ENCODE measurements at regions not wholly inside any gene's neighbourhood (a gene's known extent, or its start where the extent isn't known, plus 50 kb on each side); places are given as distances from the start of the nearest gene placed in this dataset.

GRCh38 chr2:236977063-236977851, 108.4 kb upstream of the COPS8 start:
- no peak for DNase-seq (ENCODE audit: low read depth)
- H3K4me3 ChIP-seq (replicated peaks; ENCODE audit: low read depth, low read length), result no peak overlapping the region
- TF ChIP-seq, protein P1, sequence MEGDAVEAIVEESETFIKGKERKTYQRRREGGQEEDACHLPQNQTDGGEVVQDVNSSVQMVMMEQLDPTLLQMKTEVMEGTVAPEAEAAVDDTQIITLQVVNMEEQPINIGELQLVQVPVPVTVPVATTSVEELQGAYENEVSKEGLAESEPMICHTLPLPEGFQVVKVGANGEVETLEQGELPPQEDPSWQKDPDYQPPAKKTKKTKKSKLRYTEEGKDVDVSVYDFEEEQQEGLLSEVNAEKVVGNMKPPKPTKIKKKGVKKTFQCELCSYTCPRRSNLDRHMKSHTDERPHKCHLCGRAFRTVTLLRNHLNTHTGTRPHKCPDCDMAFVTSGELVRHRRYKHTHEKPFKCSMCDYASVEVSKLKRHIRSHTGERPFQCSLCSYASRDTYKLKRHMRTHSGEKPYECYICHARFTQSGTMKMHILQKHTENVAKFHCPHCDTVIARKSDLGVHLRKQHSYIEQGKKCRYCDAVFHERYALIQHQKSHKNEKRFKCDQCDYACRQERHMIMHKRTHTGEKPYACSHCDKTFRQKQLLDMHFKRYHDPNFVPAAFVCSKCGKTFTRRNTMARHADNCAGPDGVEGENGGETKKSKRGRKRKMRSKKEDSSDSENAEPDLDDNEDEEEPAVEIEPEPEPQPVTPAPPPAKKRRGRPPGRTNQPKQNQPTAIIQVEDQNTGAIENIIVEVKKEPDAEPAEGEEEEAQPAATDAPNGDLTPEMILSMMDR (IDR thresholded peaks at IDR 0.05; ENCODE audit: low read length, missing control alignments), result no peak

GRCh38 chr2:236977852-236978398, 107.8 kb upstream of the COPS8 start:
- TF ChIP-seq, protein P1 (IDR thresholded peaks at IDR 0.05; ENCODE audit: low read length, missing control alignments), result no peak
- H3K4me3 ChIP-seq (replicated peaks; ENCODE audit: low read depth, low read length), result no peak overlapping the region
- no peak for DNase-seq (ENCODE audit: low read depth)

DNA sequence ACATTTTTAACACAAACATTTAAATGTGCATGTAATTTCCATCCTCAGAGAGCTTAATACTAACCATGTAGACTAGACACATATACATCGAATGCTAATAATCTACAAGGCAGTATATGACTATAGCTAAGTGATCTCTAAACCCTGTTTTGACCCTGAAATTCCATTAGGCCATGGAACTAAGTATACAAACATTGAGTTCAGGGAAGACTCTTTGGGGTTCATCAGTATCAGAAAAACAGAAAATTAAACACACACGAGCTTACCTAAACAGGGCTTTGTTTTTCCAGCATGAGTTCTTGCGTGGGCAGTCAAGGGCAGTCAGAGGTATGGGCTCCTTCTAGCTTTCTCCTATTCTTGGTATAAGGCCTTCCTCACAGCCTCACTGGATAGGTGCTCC, 106.0 kb upstream of the COPS8 start:
- DNase-seq (ENCODE audit: low read depth), result no peak
- H3K4me3 ChIP-seq (replicated peaks; ENCODE audit: low read depth, low read length), result no peak overlapping the region
- TF ChIP-seq, protein P1 (IDR thresholded peaks at IDR 0.05; ENCODE audit: low read length, missing control alignments), result no peak

GRCh38 chr2:236980961-236981360, 104.7 kb upstream of the COPS8 start:
- TF ChIP-seq, protein P1 (IDR thresholded peaks at IDR 0.05; ENCODE audit: low read length, missing control alignments), result no peak
- no peak for DNase-seq (ENCODE audit: low read depth)
- H3K4me3 ChIP-seq (replicated peaks; ENCODE audit: low read depth, low read length), result no peak overlapping the region

DNA sequence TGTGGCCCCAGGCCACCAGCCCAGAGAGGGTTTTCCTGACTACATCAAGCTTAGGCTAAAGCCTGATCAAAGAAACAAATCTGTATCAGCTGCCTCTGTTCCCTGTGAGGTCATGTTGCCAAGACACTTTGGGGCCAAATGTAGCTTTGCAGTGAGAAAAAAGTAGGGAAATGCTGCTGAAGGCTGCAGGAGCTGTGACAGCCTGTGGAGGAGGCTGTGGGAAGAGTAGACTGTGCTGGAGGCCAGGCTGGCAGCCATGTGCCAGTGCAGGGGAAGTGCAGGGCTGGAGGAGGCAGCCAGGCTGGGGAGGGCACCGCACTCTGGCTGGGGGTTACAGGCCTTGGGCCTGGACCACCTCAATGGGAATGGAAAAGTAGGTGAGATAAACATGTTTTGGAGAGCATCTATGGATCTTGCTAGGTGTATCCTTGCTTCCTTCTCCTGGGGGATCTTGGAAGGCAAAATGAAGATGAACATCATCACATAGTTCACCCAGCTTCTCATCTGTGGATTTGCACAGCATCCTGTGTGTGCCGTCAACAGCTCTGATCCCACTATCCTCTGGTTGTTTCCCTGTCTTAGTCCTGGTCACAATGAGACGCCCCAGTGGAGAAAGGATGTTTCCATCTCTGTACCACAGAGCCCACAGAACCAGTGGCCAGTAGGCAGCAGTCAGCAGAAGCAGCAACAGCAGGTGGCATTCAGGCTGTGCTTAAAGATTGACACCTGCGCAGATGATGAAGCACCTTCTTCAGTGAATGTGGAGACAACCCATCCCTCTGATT, 103.8 kb upstream of the COPS8 start:
- H3K4me3 ChIP-seq (replicated peaks; ENCODE audit: low read depth, low read length), result no peak overlapping the region
- TF ChIP-seq, protein P1 (IDR thresholded peaks at IDR 0.05; ENCODE audit: low read length, missing control alignments), result no peak
- no peak for DNase-seq (ENCODE audit: low read depth)

- no peak for DNase-seq (ENCODE audit: low read depth)
- no peak overlapping the region for H3K4me3 ChIP-seq (replicated peaks; ENCODE audit: low read depth, low read length)
- TF ChIP-seq, protein P1 (IDR thresholded peaks at IDR 0.05; ENCODE audit: low read length, missing control alignments), result no peak
Observed at GRCh38 chr2:236982693-236983455, 102.8 kb upstream of the COPS8 start.

All from fibroblast of pulmonary artery (primary cell).